Activated CD4-positive, CD25-positive, alpha-beta regulatory T cell (primary cell): ENCODE measurements at regions not wholly inside any gene's neighbourhood (a gene's known extent, or its start where the extent isn't known, plus 50 kb on each side); places are given as distances from the start of the nearest gene placed in this dataset.
"Not testable (repeated sequence)": the region's sequence is repeated elsewhere in the genome, so short reads cannot be mapped to it uniquely, and the experiment has no call there.

Experiments
- DNase-seq, 4 experiments: peaks; one replicate each; lab custom pipeline; 2025; lab: John Stamatoyannopoulos, UW

- DNase-seq = no peak
Observed at GRCh38 chr1:38213646-38214434, 167.2 kb upstream of the POU3F1 start.

- DNase-seq = no peak
Observed at GRCh38 chr1:38210895-38211177, 164.2 kb upstream of the POU3F1 start.

GRCh38 chr1:38210021-38210894 lies 163.7 kb upstream of the POU3F1 start:
- no peak for DNase-seq

GRCh38 chr1:38208716-38209632 lies 162.4 kb upstream of the POU3F1 start:
- DNase-seq = no peak

- DNase-seq = no peak
Observed at GRCh38 chr1:38207906-38208305, 161.3 kb upstream of the POU3F1 start.

GRCh38 chr1:38207275-38207674 lies 160.7 kb upstream of the POU3F1 start:
- no peak for DNase-seq

- DNase-seq = no peak
Observed at GRCh38 chr1:38204698-38205097, 158.1 kb upstream of the POU3F1 start.

GRCh38 chr1:38203441-38203840 lies 156.8 kb upstream of the POU3F1 start:
- no peak for DNase-seq

GRCh38 chr1:38201431-38201830 lies 154.8 kb upstream of the POU3F1 start:
- no peak for DNase-seq

GRCh38 chr1:38198621-38199020 lies 152.0 kb upstream of the POU3F1 start:
- no peak for DNase-seq

- no peak for DNase-seq
Observed at GRCh38 chr1:38198099-38198498, 151.5 kb upstream of the POU3F1 start.

- DNase-seq = no peak
Observed at GRCh38 chr1:38197312-38198061, 150.9 kb upstream of the POU3F1 start.

GRCh38 chr1:38194472-38194871 lies 147.9 kb upstream of the POU3F1 start:
- DNase-seq = no peak

- no peak for DNase-seq
Observed at GRCh38 chr1:38193040-38193439, 146.4 kb upstream of the POU3F1 start.

- no peak for DNase-seq
Observed at GRCh38 chr1:38191461-38191860, 144.9 kb upstream of the POU3F1 start.

- DNase-seq = no peak
Observed at GRCh38 chr1:38190983-38191382, 144.4 kb upstream of the POU3F1 start.

GRCh38 chr1:38187552-38187951 lies 141.0 kb upstream of the POU3F1 start:
- no peak for DNase-seq

- no peak for DNase-seq
Observed at GRCh38 chr1:38186566-38186965, 140.0 kb upstream of the POU3F1 start.

- no peak for DNase-seq
Observed at GRCh38 chr1:38185913-38186312, 139.3 kb upstream of the POU3F1 start.

GRCh38 chr1:38183747-38184146 lies 137.2 kb upstream of the POU3F1 start:
- no peak for DNase-seq

GRCh38 chr1:38183096-38183495 lies 136.5 kb upstream of the POU3F1 start:
- no peak for DNase-seq

GRCh38 chr1:38180388-38180787 lies 133.8 kb upstream of the POU3F1 start:
- not testable (repeated sequence) for DNase-seq
